Trophoblast cell (in vitro differentiated cells and primary cell): ENCODE measurements at regions not wholly inside any gene's neighbourhood (a gene's known extent, or its start where the extent isn't known, plus 50 kb on each side); places are given as distances from the start of the nearest gene placed in this dataset.

Source experiments
- DNase-seq, 2 donors: peaks; one replicate each; pipeline ENCODE4 v3.0.0-alpha.2; 2016
- H2AFZ ChIP-seq: 2 replicates; pipeline ENCODE4 v1.6.1; 2013; ENCODE audit warnings: low read length, moderate library complexity, mild to moderate bottlenecking; ENCODE audit not compliant: insufficient read depth, poor library complexity
- H2AK5ac ChIP-seq: 2 replicates; pipeline ENCODE4 v1.6.1; 2013; ENCODE audit warnings: mild to moderate bottlenecking, low read length
- H2BK120ac ChIP-seq: 2 replicates; pipeline ENCODE4 v1.6.1; 2013; ENCODE audit warnings: low read length, mild to moderate bottlenecking, moderate library complexity; ENCODE audit not compliant: insufficient read depth, poor library complexity
- H2BK12ac ChIP-seq: 2 replicates; pipeline ENCODE4 v1.6.1; 2013; ENCODE audit warnings: mild to moderate bottlenecking, low read length, moderate library complexity
- H2BK5ac ChIP-seq: 2 replicates; pipeline ENCODE4 v1.6.1; 2013; ENCODE audit warnings: low read length, low read depth, moderate library complexity, mild to moderate bottlenecking; ENCODE audit not compliant: poor library complexity
- H3K14ac ChIP-seq: 2 replicates; pipeline ENCODE4 v1.6.1; 2013; ENCODE audit warnings: mild to moderate bottlenecking, low read length
- H3K18ac ChIP-seq: 2 replicates; pipeline ENCODE4 v1.6.1; 2013; ENCODE audit warnings: mild to moderate bottlenecking, low read length
- H3K23ac ChIP-seq: 2 replicates; pipeline ENCODE4 v1.6.1; 2013; ENCODE audit warnings: low read length
- H3K27ac ChIP-seq: 2 replicates; pipeline ENCODE4 v1.5.1; 2013; ENCODE audit warnings: low read depth, mild to moderate bottlenecking, inconsistent platforms, low read length, moderate library complexity
- H3K27me3 ChIP-seq: 2 replicates; pipeline ENCODE4 v1.6.1; 2013; ENCODE audit warnings: inconsistent platforms, mild to moderate bottlenecking, low read length, moderate library complexity; ENCODE audit not compliant: insufficient read depth
- H3K36me3 ChIP-seq, 2 experiments: 1 replicate in 1 of 2; 2 replicates in 1 of 2; pipeline ENCODE4 v1.6.1; 2013; ENCODE audit warnings: low read length in 2 of 2, mild to moderate bottlenecking in 2 of 2, moderate library complexity in 1 of 2; ENCODE audit not compliant: insufficient read depth in 2 of 2, control insufficient read depth in 1 of 2
- H3K4ac ChIP-seq: 2 replicates; pipeline ENCODE4 v1.6.1; 2013; ENCODE audit warnings: low read depth, mild to moderate bottlenecking, low read length, moderate library complexity
- H3K4me1 ChIP-seq, 2 experiments: 1 replicate in 1 of 2; 2 replicates in 1 of 2; pipeline ENCODE4 v1.6.1; 2013; ENCODE audit warnings: low read length in 2 of 2, mild to moderate bottlenecking in 2 of 2, moderate library complexity in 1 of 2; ENCODE audit not compliant: insufficient read depth in 2 of 2, control insufficient read depth in 1 of 2
- H3K4me2 ChIP-seq: 2 replicates; pipeline ENCODE4 v1.6.1; 2013; ENCODE audit warnings: inconsistent platforms, mild to moderate bottlenecking, low read length, moderate library complexity
- H3K4me3 ChIP-seq: 2 replicates; pipeline ENCODE4 v1.5.1; 2013; ENCODE audit warnings: mild to moderate bottlenecking, low read depth, low read length, inconsistent platforms
- H3K79me1 ChIP-seq: one replicate; pipeline ENCODE4 v1.6.1; 2013; ENCODE audit warnings: low read length
- H3K79me2 ChIP-seq: 2 replicates; pipeline ENCODE4 v1.6.1; 2013; ENCODE audit warnings: low read length, mild to moderate bottlenecking; ENCODE audit not compliant: control insufficient read depth, insufficient read depth, poor library complexity
- H3K9ac ChIP-seq: 2 replicates; pipeline ENCODE4 v1.6.1; 2013; ENCODE audit warnings: mild to moderate bottlenecking, low read length
- H3K9me3 ChIP-seq: 2 replicates; pipeline ENCODE4 v1.6.1; 2013; ENCODE audit warnings: low read depth, mild to moderate bottlenecking, control low read depth, inconsistent platforms, low read length; ENCODE audit not compliant: insufficient read depth
- H4K12ac ChIP-seq: 2 replicates; pipeline ENCODE4 v1.6.1; 2013; ENCODE audit warnings: low read depth, mild to moderate bottlenecking, low read length, moderate library complexity
- H4K8ac ChIP-seq: 2 replicates; pipeline ENCODE4 v1.6.1; 2013; ENCODE audit warnings: low read depth, mild to moderate bottlenecking, low read length, moderate library complexity
- H4K91ac ChIP-seq: one replicate; pipeline ENCODE4 v1.6.1; 2013; ENCODE audit warnings: low read depth, mild to moderate bottlenecking, low read length, moderate library complexity
- WGBS: extraction: QIAGEN DNeasy Blood & Tissue Kit; methylation state at CpG from one replicate; pipeline ENCODE4 v1.1.7; 2013; ENCODE audit warnings: missing lambda C conversion rate; ENCODE audit not compliant: insufficient read length, insufficient coverage; ENCODE audit errors: extremely low coverage; 5-methylcytosine and 5-hydroxymethylcytosine counted together

- H2AFZ ChIP-seq = no peak overlapping the region
- H3K27ac ChIP-seq = no peak overlapping the region
- no peak overlapping the region for H4K8ac ChIP-seq
- no peak overlapping the region for H3K4ac ChIP-seq
- no peak overlapping the region for H3K4me3 ChIP-seq
- DNase-seq = no peak
- H3K9ac ChIP-seq = no peak overlapping the region
- no peak overlapping the region for H2AK5ac ChIP-seq
- H3K27me3 ChIP-seq = no peaks in the 10 kb centered on the region
- H2BK12ac ChIP-seq = no peak overlapping the region
- H3K4me2 ChIP-seq = no peak overlapping the region
- WGBS = no CpG with 5 or more reads among the region's 3 CpGs
- H3K36me3 ChIP-seq = no peaks in the 10 kb centered on the region
- H4K12ac ChIP-seq = no peak overlapping the region
- H3K23ac ChIP-seq = no peak overlapping the region
- no peaks in the 10 kb centered on the region for H3K79me1 ChIP-seq
- no peak overlapping the region for H3K14ac ChIP-seq
- H3K4me1 ChIP-seq = no peaks in the 10 kb centered on the region
- H3K18ac ChIP-seq = no peak overlapping the region
- H3K9me3 ChIP-seq = peaks cover 5% of the 10 kb centered on the region
- no peak overlapping the region for H4K91ac ChIP-seq
- no peak overlapping the region for H2BK5ac ChIP-seq
- no peaks in the 10 kb centered on the region for H3K79me2 ChIP-seq
- no peak overlapping the region for H2BK120ac ChIP-seq
These were observed 60.7 kb upstream of the GZMB start for GRCh38 chr14:24694680-24695079.

GRCh38 chr14:24693983-24694382 lies 60.0 kb upstream of the GZMB start:
- Histone ChIP-seq H2BK120ac (no peak overlapping the region), H3K4me1 (no peaks in the 10 kb centered on the region), H3K79me2 (no peaks in the 10 kb centered on the region), H3K23ac (no peak overlapping the region), H3K9me3 (peaks cover 5% of the 10 kb centered on the region), H2BK12ac (no peak overlapping the region), H3K14ac (no peak overlapping the region), H3K79me1 (no peaks in the 10 kb centered on the region), H3K9ac (no peak overlapping the region), H3K4me3 (no peak overlapping the region), H3K4me2 (no peak overlapping the region), H3K18ac (no peak overlapping the region), H3K27ac (no peak overlapping the region), H3K36me3 (no peaks in the 10 kb centered on the region), H4K91ac (no peak overlapping the region), H4K8ac (no peak overlapping the region), H2AK5ac (no peak overlapping the region), H3K27me3 (no peaks in the 10 kb centered on the region), H2BK5ac (no peak overlapping the region), H3K4ac (no peak overlapping the region), H2AFZ (no peak overlapping the region), H4K12ac (no peak overlapping the region)
- DNase-seq = no peak
- WGBS = no CpG with 5 or more reads among the region's 2 CpGs

GRCh38 chr14:24693353-24693737 lies 59.4 kb upstream of the GZMB start:
- H3K4me2 ChIP-seq = no peak overlapping the region
- no peaks in the 10 kb centered on the region for H3K79me1 ChIP-seq
- no peak overlapping the region for H3K14ac ChIP-seq
- no peak overlapping the region for H3K4me3 ChIP-seq
- H3K27me3 ChIP-seq = no peaks in the 10 kb centered on the region
- H2AK5ac ChIP-seq = no peak overlapping the region
- no peak overlapping the region for H3K18ac ChIP-seq
- H3K9ac ChIP-seq = no peak overlapping the region
- H2BK120ac ChIP-seq = no peak overlapping the region
- H3K9me3 ChIP-seq = peaks cover 5% of the 10 kb centered on the region
- no peak overlapping the region for H4K91ac ChIP-seq
- H3K23ac ChIP-seq = no peak overlapping the region
- H3K4me1 ChIP-seq = no peaks in the 10 kb centered on the region
- H3K4ac ChIP-seq = no peak overlapping the region
- H2AFZ ChIP-seq = no peak overlapping the region
- DNase-seq = no peak
- no peak overlapping the region for H3K27ac ChIP-seq
- no peak overlapping the region for H2BK12ac ChIP-seq
- no peak overlapping the region for H4K12ac ChIP-seq
- WGBS = no CpG with 5 or more reads among the region's 3 CpGs
- H3K79me2 ChIP-seq = no peaks in the 10 kb centered on the region
- no peak overlapping the region for H2BK5ac ChIP-seq
- no peaks in the 10 kb centered on the region for H3K36me3 ChIP-seq
- no peak overlapping the region for H4K8ac ChIP-seq

- Histone ChIP-seq H2BK120ac (no peak overlapping the region), H3K4me3 (no peak overlapping the region), H4K8ac (no peak overlapping the region), H3K9ac (no peak overlapping the region), H3K4me1 (no peaks in the 10 kb centered on the region), H3K27me3 (no peaks in the 10 kb centered on the region), H3K9me3 (peaks cover 5% of the 10 kb centered on the region), H2BK12ac (no peak overlapping the region), H2BK5ac (no peak overlapping the region), H4K12ac (no peak overlapping the region), H2AK5ac (no peak overlapping the region), H3K14ac (no peak overlapping the region), H3K36me3 (no peaks in the 10 kb centered on the region), H3K23ac (no peak overlapping the region), H3K4me2 (no peak overlapping the region), H3K79me2 (no peaks in the 10 kb centered on the region), H3K18ac (no peak overlapping the region), H2AFZ (no peak overlapping the region), H3K79me1 (no peaks in the 10 kb centered on the region), H3K27ac (no peak overlapping the region), H4K91ac (no peak overlapping the region), H3K4ac (no peak overlapping the region)
- no peak for DNase-seq
- no CpG with 5 or more reads among the region's 11 CpGs for WGBS
These were observed 58.7 kb upstream of the GZMB start for GRCh38 chr14:24692382-24693352.
